ENCODE measurements at regions not wholly inside any gene's neighbourhood (a gene's known extent, or its start where the extent isn't known, plus 50 kb on each side); places are given as distances from the start of the nearest gene placed in this dataset.

DNA sequence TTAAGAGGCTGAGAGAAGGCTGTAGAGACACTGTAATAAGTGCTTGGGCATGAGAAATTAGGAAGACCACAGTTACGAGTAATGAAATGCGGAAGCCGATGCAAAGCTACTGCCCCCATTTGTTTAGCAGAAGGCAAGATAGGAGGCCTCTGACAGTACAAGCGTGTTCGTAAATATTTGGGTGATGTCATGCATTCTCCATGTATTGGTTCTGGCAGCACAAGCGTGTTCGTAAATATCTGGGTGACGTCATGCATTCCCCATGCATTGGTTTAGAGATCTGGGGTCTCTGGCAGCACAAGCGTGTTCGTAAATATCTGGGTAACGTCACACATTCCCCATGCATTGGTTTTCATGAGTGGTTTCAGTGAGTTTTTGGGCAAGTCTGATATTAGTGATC, 661.5 kb upstream of the FRG1 start:
- TF ChIP-seq, protein P1, sequence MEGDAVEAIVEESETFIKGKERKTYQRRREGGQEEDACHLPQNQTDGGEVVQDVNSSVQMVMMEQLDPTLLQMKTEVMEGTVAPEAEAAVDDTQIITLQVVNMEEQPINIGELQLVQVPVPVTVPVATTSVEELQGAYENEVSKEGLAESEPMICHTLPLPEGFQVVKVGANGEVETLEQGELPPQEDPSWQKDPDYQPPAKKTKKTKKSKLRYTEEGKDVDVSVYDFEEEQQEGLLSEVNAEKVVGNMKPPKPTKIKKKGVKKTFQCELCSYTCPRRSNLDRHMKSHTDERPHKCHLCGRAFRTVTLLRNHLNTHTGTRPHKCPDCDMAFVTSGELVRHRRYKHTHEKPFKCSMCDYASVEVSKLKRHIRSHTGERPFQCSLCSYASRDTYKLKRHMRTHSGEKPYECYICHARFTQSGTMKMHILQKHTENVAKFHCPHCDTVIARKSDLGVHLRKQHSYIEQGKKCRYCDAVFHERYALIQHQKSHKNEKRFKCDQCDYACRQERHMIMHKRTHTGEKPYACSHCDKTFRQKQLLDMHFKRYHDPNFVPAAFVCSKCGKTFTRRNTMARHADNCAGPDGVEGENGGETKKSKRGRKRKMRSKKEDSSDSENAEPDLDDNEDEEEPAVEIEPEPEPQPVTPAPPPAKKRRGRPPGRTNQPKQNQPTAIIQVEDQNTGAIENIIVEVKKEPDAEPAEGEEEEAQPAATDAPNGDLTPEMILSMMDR (IDR thresholded peaks at IDR 0.05) = no peak
- no peak for TF ChIP-seq POLR2A (IDR thresholded peaks at IDR 0.05)

Data from lower leg skin (tissue), 3 donors.